Spleen (tissue), 7 donors: ENCODE measurements at regions not wholly inside any gene's neighbourhood (a gene's known extent, or its start where the extent isn't known, plus 50 kb on each side); places are given as distances from the start of the nearest gene placed in this dataset.

ENCODE experiments used
- CTCF ChIP-seq, 11 experiments: fragments of 200-600 bp in 7 of 11; fragments of 450-650 bp in 4 of 11; sonication (generic) in 4 of 11; IDR thresholded peaks in 8 of 11; conservative IDR thresholded peaks in 3 of 11; 1 replicate in 7 of 11; 2 replicates in 4 of 11; pipeline versions ENCODE4 v1.4.0 to v1.8.0; 2016 to 2021; ENCODE audit warnings: antibody characterized with exemption in 11 of 11, inconsistent platforms in 4 of 11, mild to moderate bottlenecking in 1 of 11
- POLR2AphosphoS5 ChIP-seq, 3 donors: sonication (generic); formaldehyde crosslinking; IDR thresholded peaks; one replicate each; pipeline ENCODE4 v1.5.1; 2017; ENCODE audit warnings: antibody characterized with exemption in 3 of 3
- donor health status: DM: no; HTN: no; CAD: no; lungs with moderate emphysema.
- donor health status: DM: no; HTN: no; CAD: no.
- donor health status: DM: no; HTN: no; CAD: no.

GRCh38 chr5:136563489-136563888, 198.1 kb upstream of the TRPC7 start:
- TF ChIP-seq CTCF (IDR thresholded peaks at IDR 0.05 in 8 of 11, conservative IDR thresholded peaks at IDR 0.05 in 3 of 11) (no peak), POLR2AphosphoS5 (IDR thresholded peaks at IDR 0.05) (no peak)
